GM18508 (cell line): ENCODE measurements at regions not wholly inside any gene's neighbourhood (a gene's known extent, or its start where the extent isn't known, plus 50 kb on each side); places are given as distances from the start of the nearest gene placed in this dataset.

Experiments used
- ATAC-seq: cut with Tn5 transposase; IDR thresholded peaks from one replicate; pipeline ENCODE4 v1.9.1; 2021; ENCODE audit warnings: moderate number of reproducible peaks; ENCODE audit not compliant: insufficient read depth, unreplicated experiment

DNA sequence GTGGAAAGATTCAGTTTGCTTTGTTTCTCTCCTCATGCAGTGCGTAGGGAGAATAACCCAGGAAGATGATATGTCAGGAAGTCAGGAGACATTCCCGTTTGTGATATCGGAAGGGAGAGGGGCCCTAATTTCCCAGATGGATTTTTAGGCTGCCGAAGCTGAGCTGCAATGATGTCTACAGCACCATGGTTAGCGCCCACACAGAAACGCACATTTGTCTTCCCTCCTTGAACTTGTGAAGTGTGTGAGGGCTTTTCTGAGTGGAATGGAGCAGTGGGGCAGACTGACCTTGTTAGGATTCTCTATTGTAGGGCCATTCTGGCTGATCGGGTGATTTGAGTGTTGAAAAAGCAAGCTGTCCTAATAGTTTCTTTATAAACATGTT, 191.3 kb upstream of the ARG1 start:
- ATAC-seq, result no peak

DNA sequence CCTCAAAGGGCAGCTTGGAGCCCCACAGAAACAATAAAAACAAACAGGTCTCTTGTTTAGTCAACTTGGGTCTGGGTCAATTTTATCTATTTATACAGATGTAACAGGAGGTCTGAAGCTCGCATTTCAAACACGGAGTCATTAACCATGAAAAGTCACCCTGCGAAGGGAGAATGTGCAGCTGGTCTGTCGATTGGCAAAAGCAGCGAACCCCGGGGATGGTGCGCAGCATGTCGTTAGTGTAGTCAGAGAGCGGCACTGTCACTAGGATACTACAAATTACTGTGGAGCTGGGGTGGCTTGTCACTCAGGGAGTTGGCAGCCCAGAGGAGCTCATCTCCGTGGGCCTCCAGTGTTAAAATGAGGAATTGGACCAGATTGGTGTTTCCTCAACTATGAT, 190.4 kb upstream of the ARG1 start:
- no peak for ATAC-seq

DNA sequence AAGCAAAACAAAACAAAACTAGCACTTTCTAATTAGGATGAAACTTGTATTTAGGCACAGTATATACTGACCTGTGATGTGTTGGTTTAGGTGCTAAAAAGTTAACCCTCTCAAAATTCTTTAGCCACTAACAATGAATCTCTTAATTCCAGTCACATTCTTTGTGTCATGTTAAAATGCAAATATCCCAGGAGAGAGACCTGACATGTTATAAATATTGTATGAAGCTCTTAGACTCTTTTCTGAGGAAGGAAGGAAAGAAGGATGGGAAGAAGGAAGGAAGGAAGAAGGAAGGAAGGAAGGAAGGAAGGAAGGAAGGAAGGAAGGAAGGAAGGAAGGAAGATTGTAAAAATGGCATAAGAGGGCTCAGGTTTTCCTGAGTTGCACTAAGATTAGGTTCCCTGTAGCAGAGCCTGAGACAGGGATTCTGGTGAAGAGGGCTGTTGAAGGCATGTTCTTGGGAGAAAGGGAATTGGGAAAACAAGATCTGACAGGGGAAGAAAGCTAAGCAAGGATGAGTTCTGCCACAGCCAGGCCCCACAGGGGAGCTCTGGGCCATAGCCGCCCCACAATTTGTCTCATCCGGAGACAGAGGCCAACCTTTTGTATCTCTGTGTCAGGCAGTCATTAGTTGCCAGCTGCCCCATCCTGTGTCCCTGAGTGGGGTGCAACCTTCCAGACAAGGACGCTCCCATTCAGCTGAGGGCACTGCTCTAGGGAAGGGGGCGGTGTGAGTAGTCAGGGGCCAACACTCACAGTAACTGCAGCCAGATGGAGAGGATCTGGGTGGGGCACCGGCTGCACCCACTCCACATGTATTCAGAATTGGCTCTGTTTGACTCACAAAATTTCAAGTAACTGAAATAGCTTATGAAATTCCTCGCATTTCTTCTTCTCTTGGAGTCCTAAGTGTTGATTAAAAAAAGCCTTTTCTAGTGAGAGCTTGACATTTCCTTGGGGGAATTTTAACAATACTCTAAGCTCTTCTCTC, 189.3 kb upstream of the ARG1 start:
- ATAC-seq, result no peak

GRCh38 chr6:131387562-131388447, 185.2 kb upstream of the ARG1 start:
- no peak for ATAC-seq

- ATAC-seq, result no peak
Observed at GRCh38 chr6:131390322-131390721, 182.7 kb upstream of the ARG1 start.

GRCh38 chr6:131391116-131391515, 181.9 kb upstream of the ARG1 start:
- ATAC-seq, result no peak

GRCh38 chr6:131393433-131393832, 179.6 kb upstream of the ARG1 start:
- no peak for ATAC-seq

DNA sequence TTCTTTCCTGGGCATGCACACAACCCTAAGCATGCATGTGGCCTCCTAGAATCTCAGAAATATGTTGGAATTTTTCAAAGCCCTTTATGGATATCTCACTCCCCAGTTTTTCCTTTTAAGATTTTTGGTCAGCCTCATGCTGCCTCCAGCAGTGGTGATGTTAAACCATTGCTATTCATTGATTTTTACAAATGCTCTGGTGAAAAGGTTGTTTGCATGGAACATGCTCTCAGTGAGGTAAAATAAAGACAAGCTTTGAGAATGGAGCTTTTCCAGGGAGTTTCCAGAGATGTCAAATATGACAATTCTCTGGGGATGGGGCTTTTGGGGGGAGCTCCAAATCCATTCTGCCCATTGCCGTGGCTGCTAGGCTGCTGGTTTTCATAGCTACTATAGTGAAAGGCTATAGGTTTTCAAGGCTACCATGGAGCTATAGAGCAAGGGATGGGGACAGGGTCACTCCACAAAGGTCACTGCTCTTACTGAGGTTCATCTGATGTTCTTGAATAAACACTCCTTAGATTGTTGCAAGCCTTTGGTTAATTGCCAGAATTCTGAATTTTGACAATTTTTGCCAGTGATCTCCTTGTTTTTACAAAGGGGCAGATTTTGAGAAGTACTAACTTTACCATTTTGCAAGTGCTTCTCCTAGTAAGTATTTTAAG, 178.1 kb upstream of the ARG1 start:
- no peak for ATAC-seq

GRCh38 chr6:131398176-131398575, 174.8 kb upstream of the ARG1 start:
- no peak for ATAC-seq

- no peak for ATAC-seq
Observed at GRCh38 chr6:131399433-131399832, 173.6 kb upstream of the ARG1 start.

DNA sequence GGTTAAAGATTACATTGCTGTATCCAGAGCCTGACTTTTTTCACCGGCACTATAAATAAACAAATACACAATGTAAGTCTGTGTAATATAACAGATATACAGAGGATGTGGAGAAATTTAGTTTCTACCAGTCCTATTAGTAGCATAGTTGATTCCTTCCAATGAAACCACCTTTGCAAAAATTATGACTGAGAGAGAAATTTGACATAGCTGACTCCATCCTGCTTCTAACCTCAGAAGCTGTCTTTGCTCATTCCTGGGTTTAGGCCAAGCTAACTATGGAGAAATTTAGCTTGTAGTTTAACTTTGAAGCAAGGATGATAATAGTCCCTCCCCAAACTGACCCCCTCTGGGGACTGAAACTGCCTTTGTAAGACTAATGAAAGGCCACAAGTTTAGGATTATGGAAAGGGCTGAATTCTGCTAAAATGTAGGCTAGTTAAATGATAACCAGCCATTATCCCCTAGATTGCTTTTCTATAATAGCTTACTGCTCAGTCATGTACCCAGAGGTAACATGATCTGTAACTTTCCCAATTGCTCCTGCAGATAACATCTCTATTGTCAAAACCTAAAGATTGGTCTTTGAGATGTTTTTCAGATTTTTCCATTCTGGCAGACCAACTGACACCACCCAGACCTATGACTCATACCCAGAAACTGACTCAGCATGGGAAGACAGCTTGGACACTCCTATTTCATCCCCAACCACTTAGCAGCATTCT, 172.8 kb upstream of the ARG1 start:
- no peak for ATAC-seq

DNA sequence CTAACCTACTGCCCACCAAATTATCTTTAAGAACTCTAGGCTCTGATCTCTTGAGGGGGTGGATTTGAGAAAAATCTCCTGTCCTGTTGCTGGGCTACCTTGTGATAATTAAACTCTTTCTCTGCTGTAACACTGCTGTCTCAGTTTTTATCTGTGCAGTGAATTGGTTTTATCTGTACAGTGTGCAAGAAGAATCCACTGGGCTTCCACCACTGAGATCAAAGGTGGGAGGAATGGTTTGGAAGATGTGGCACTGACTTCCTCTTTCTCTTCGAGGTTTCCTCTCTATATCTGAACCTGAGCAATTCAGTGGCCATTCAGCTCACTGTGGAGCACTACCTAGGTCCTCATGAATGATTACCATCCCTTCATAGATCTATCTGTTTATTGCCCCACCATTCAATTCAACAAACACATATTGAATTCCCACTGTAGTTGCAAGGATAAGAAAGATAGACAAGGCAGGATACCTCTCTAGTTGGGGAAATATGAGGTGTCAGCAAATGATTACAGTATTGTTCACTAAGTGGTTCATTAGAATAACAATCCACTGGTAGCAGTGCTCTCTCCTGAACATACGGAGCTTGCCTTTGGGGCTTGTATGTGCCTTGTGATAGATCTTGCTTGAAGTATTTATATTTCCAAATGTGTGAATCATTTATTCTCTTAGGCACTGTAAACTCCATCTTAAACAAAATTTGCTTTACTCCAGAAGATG, 172.1 kb upstream of the ARG1 start:
- no peak for ATAC-seq

DNA sequence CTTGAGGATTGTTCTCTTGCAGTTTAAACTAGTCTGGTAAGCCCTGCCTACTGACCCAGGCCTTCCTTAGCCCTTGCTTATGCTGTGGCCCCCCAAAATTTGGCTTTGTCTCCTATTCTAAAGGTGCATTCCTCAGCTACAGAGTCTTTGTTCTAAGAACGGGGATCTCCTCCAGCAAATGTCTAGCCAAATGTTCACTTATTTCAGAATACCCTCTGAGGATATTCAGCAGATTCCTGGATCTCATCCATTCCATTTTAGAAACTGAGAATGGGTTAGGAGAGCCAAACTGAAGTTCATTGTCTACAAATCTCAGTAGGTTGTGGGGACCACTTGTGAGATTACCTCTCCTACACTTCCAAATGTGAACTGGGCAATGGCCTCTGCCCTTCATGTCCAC, 164.2 kb upstream of the ARG1 start:
- no peak for ATAC-seq

DNA sequence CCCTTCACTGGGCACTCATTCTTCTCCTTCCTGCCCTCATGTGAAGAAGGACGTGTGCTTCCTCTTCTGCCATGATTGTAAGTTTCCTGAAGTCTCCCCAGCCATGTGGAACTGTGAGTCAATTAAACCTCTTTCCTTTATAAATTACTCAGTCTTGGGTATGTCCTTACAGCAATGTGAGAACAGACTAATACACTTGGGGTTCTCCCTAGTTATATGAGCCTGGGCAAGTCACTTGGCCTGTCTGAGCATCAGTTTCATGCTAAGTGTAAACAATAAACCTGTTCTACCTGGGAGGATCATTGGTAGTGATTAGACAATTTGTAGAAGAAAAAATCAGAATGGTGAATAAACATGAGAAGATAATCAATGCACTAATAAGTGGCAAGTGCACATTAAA, 162.2 kb upstream of the ARG1 start:
- ATAC-seq, result no peak

- no peak for ATAC-seq
Observed at GRCh38 chr6:131412960-131413830, 159.8 kb upstream of the ARG1 start.

GRCh38 chr6:131413831-131414191, 159.2 kb upstream of the ARG1 start:
- no peak for ATAC-seq

DNA sequence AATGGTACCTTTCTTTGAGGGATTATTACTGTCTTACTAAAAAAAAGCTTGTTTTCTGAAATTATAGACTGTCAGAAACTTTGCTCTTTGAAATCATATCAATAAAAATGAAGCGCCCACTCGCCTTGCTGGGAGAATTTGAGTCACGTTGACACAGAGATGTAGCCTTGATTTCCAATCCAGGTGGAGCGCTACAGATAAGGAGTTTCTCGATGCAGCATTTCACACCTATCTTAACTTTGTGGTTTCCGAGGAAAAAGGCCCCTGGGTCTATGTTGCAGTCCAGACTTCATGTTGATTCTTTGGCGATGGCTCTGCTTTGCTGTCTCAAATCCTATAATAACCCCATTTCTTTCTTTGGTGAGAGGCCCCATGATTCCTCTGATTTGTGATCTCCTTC, 158.1 kb upstream of the ARG1 start:
- ATAC-seq, result no peak

DNA sequence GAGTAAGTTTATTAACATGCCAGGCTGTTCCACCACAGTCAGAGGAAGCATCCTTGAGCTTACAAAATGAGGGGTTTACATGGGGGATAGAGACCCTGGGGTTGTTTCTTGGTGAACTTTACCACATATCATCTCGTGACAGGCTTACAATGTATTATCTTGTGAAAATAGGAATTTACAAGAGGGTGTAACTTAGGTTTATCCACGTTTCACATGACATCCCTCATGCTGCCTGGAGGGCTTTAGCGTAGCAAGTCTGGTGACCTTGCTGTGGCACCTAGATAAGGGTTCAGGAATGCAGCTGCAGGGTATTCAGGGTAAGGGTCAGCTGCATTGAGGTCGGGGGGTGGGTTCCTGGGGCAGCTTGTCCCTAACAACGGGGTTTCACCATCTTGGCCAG, 154.6 kb upstream of the ARG1 start:
- no peak for ATAC-seq

GRCh38 chr6:131419702-131420101, 153.3 kb upstream of the ARG1 start:
- ATAC-seq, result no peak
